ENCODE measurements at regions not wholly inside any gene's neighbourhood (a gene's known extent, or its start where the extent isn't known, plus 50 kb on each side); places are given as distances from the start of the nearest gene placed in this dataset.

- DNase-seq, result no peak
These were observed 824.1 kb downstream of the CCSER2 start for GRCh38 chr10:85152496-85152895.

DNA sequence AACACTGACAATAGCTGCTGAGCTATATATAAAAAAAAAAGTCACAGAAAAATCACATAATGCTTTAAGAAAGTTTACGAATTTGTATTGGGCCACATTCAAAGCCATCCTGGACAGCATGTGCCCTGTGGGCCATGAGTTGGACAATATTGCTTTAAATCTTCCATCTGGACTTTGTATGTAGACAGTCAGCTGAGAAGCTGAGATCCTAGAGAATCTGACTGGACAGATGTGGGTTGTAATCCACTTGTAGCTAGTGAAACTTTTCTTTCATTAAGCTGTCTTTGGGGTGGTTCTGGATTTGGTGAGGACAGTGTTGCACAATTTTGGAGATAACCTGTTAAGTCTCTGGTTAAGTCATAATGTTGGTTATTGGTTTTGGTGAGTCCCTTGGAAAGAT is 824.5 kb downstream of the CCSER2 start:
- no peak for DNase-seq

DNA sequence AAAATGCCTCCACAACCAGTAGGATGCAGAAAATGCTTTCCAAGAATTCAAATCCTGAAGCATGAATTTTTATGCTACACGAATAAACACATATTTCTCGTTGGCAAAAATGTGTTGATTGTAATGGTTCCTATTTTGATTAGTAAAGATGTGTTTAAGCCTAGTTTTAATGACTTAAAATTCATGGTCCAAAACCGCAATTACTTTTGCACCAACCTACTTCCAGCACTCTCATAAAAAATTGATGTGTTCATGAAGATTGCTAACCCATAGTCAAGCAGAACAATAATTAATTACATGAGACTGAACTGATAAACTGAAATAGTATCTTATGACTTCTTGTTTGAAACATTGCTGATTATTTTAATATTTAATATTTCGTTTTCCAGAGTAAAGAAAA is 828.8 kb downstream of the CCSER2 start:
- DNase-seq, result no peak

DNA sequence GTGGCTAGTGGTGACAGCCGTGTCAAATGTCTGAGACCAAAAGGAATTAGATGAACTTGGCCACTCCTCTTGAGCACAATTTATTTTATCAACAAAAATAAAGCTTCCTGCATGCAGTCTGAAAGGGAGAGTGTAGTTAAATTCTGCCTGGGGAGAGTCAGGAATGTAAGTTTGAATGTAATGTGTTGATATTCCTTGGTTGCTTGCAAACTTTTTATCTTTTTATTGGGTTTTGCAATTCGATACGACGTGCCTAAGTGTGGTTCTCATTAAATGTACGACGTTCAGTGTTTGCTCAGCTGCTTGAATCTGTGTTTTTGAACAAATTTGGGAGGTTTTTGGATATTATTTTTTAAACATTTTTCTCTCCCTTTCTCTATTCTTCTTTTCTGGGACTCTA is 839.9 kb downstream of the CCSER2 start:
- no peak for DNase-seq

- no peak for DNase-seq
These were observed 841.6 kb downstream of the CCSER2 start for GRCh38 chr10:85170026-85170425.

DNA sequence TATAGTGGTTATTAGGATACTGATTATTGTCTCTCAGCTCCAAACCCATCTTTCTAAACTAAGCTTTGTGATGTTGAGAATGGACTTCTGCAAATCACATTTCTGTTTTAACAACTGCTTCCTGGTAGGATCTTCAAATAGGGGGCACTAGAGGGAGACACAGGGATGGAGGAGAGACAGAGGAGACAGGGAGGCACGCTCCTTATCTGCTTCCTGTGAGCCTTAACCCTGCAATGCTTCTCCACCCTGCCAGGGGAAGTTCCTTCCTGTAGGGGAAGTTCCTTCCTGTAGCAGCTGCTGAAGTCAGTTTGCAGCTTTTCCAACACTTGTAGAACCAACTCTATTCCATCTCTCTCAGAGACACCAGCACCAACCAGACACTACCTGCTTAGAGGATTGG is 847.2 kb downstream of the CCSER2 start:
- DNase-seq, result no peak

GRCh38 chr10:85177767-85178166 is 849.4 kb downstream of the CCSER2 start:
- no peak for DNase-seq

DNA sequence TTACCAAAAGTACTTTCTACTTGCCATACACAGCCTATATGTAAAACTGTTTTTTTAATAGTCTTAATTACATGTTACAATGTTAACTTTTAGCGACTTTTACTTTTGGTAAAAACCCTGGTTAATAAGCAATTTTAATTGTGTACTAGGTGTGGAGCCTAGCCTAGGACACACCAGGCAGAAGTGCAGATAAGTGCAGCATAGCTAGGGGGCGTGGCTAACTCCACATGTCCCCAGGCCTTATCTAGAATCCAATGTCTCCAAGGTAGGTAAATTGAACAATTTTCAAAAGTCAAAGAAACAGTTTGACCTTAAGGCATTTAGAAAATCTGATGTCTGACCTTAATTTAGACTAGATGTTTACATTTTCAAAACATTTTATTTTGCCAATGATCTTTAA is 858.7 kb downstream of the CCSER2 start:
- DNase-seq, result no peak

- no peak for DNase-seq
These were observed 860.5 kb downstream of the CCSER2 start for GRCh38 chr10:85188770-85189484.

- DNase-seq, result no peak
These were observed 865.4 kb downstream of the CCSER2 start for GRCh38 chr10:85193796-85194195.

DNA sequence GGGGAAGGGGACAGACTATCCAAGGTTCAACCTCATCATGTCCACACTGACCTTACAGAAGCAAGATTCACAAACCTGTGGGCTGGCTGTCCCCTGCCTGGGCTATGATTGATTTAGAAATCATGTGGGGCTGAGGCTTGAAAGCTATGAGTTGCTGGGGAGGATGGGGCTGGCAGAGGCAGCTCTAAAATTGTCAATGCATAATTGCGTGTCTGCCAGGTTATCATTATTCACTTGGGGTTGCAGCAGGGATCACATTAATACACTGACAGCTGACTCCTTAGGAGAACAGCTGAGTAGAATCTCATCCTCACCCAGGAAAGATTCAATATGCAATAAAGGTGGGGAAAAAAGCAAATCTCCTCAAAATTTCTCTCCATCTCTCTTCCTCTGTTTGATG is 866.3 kb downstream of the CCSER2 start:
- no peak for DNase-seq

GRCh38 chr10:85195596-85195995 is 867.2 kb downstream of the CCSER2 start:
- no peak for DNase-seq

- no peak for DNase-seq
These were observed 876.4 kb downstream of the CCSER2 start for GRCh38 chr10:85204814-85205213.

DNA sequence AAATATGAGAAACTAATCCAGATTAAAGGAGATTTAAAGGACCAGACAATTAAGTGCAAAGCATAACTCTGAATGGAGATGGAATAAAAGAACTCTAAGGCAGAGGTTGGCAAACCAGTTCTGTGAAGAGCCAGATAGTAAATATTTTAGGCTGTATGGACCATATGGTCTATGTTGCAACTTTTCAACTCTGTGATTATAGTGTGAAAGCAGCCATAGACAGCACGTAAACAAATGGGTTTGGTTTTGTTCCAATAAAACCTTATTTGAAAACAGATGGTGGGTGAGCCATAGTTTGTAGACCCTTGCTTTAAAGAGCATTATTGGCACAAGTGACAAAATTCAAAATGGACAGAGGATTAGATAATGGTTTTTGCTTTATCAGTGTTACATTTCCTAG is 884.1 kb downstream of the CCSER2 start:
- no peak for DNase-seq

DNA sequence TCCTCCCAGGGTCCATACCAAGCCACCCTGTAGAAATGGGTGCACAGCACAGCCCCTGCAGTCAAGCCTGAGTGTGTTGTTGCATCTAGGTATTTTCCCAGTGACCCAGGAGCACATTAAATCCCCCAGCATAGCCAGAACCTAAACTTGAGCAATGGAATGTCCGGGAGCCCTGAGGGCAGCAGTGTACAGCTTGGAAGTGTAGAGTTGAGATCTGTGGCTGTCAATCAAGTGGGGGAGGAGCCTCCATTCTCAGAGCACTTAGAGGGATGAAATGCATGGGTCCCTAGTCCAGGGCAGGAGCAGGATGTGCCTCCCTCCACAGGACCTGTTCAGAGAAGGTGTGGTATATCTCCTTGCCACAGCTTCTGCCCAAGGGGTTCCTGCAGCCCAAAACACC is 885.1 kb downstream of the CCSER2 start:
- no peak for DNase-seq

DNA sequence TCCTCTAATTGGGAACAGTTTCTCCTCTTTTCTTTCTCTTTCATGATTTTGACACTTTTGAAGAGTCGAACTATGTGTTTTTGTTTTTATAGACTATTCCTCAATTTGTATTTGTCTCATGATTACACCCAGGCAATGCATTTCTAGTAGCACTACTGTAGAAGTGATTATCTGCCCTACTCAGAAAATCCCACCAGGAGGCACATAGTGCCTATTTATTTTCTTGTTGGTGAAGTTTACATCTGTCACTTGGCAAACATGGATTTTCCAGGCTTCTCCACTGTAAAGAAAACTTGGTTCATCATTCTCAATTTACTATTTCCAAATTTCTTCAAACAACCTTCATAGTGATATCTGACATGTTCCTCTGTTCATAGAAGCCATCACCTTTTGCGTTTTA is 893.9 kb downstream of the CCSER2 start:
- DNase-seq, result no peak

GRCh38 chr10:85224366-85224940 is 896.1 kb downstream of the CCSER2 start:
- DNase-seq, result no peak

DNA sequence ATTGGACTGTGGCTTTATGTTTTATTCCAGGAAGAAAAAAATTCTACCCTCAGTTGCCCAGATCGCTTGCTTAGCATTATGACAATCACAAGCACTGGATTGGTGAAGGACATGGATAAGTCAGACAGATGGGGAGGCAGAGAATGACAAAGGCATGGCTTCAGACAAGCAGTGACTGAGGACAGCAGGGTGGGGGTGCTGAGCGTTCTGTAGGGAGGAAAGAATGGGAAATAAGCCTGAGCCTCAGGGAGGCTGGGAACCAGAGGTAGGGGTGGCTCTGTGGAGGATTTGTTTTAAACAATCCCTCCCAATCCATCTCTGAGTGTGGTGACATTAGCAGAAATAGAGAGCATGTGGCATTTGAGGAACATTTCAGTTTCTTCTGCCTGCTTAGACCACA is 896.9 kb downstream of the CCSER2 start:
- DNase-seq, result no peak

- DNase-seq, result no peak
These were observed 898.2 kb downstream of the CCSER2 start for GRCh38 chr10:85226596-85226995.

GRCh38 chr10:85228726-85229125 is 900.3 kb downstream of the CCSER2 start:
- no peak for DNase-seq

DNA sequence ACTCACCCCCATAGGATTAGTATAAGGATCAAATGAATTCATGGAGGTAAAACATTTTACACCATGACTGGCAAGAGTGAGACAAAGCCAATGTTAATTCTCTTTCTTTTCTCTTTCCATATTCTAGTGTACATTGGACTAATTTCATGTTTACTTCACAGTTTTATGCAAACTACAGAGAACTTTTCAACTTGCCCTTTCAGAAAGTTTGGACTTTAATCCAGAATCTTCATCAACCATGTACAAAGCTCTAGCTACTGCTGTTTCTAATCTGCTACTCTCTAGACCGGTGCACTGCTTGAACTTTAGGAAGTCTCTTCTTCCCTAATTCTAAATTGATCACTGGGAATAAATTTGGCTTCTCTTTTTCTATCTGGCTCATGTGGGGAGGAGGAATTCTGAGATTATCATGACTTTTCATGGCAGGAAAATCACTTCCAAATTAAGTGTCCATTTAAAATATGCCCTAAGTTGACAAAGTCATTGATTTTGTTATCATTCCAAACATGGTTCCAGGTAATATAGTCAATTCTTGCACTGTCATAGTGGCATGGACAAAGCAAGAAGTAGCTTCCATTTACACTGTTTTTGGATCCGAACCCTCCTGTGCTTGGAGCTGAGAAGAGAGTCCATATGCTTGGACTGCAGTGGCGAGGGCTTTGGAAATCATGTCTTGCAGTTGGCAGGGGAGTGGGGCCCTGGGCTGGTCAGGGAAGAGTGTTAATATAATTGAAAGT is 903.3 kb downstream of the CCSER2 start:
- DNase-seq, result no peak

GRCh38 chr10:85235258-85235657 is 906.9 kb downstream of the CCSER2 start:
- no peak for DNase-seq

GRCh38 chr10:85238676-85239075 is 910.3 kb downstream of the CCSER2 start:
- no peak for DNase-seq

- DNase-seq, result no peak
These were observed 921.9 kb downstream of the CCSER2 start for GRCh38 chr10:85250304-85250703.

Measured in NK-92 treated with Interleukin-12 subunit alpha and Interleukin-12 subunit beta, amount 100 ng/mL, for 24 hours (cell line).